ENCODE measurements at regions not wholly inside any gene's neighbourhood (a gene's known extent, or its start where the extent isn't known, plus 50 kb on each side); places are given as distances from the start of the nearest gene placed in this dataset.

DNA sequence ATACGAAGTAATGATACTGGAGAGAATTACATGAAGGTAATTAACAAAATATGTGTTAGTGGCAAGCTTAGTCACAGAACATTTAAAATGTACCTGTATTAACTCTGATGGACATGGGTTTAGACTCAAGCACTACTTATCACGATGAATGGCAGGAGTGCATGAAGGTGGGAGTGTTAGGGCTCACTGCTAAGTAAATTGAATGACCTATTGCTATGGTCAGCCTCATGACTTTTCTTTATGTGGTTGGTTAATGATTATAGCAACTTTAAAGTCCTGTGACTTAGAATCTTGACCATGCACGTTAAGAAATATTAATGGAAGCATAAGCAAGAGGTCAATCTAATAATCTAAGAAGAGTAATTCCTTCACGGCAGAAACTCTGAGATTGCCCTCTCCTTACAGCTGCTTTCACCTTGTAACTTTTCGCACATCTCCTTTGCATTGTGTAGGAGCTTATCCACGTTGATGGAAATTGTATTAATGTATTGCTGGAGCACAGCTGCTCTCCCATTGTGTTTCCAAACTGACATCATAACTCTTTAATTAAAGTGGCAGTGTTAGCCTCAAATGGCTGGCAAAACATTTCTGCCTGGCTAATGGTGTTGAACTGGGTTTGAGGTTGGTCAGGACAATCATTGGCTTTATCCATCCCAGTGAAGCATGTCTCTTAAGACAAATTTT lies 114.5 kb downstream of the RXFP2 start:
- in situ Hi-C loops (cut with HindIII; ENCODE audit: low pct_unique_long_range_greater_than_20kb, low sequenced_read_pairs), result no loop called here
- DNase-seq (ENCODE audit: low read depth), result peak; percentile 8

- DNase-seq (ENCODE audit: low read depth), result no peak
- in situ Hi-C loops (cut with HindIII; ENCODE audit: low pct_unique_long_range_greater_than_20kb, low sequenced_read_pairs), result no loop called here
These were observed 120.2 kb downstream of the RXFP2 start for GRCh38 chr13:31859571-31859970.

GRCh38 chr13:31860002-31860401 lies 120.7 kb downstream of the RXFP2 start:
- in situ Hi-C loops (cut with HindIII; ENCODE audit: low pct_unique_long_range_greater_than_20kb, low sequenced_read_pairs), result no loop called here
- no peak for DNase-seq (ENCODE audit: low read depth)

DNA sequence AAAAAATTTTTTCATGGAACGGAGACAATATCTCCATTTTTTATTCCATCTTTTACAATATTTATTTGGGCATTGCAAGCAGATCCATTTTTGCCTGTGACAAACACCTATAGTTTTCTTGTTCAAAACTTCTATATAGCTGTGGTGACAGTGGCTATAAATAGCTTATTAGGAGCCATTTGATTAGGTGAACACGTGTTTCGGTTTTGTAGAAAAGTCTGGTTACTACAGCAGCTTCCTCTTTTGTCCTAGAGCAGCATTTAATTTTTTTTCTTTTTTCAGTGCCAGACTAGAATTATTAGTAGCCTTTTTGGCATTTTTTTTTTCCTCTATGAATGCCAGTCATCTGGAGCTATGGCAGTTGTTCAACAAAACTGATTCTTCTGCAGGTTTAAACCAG lies 123.5 kb downstream of the RXFP2 start:
- no peak for DNase-seq (ENCODE audit: low read depth)
- in situ Hi-C loops (cut with HindIII; ENCODE audit: low pct_unique_long_range_greater_than_20kb, low sequenced_read_pairs), result no loop called here

DNA sequence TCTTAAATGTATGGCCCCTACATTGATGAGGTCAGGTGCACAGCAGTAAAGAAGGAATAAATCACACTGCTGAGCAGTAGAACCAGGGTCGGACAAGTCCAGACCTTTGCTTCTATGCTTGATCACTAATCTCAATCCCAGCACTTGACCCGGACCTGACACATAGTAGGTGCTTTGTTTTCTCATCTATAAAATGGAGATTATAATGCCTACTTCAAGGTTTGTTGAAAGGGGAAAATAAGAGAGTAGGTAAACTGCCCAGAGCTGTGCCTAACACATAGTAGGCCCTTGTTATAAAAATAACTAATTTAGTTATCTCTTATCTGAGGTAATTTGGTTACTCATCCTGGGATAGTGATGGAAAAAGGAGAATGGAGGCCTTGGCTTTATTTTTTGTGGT lies 125.0 kb downstream of the RXFP2 start:
- in situ Hi-C loops (cut with HindIII; ENCODE audit: low pct_unique_long_range_greater_than_20kb, low sequenced_read_pairs), result no loop called here
- DNase-seq (ENCODE audit: low read depth), result no peak

- no peak for DNase-seq (ENCODE audit: low read depth)
- in situ Hi-C loops (cut with HindIII; ENCODE audit: low pct_unique_long_range_greater_than_20kb, low sequenced_read_pairs), result no loop called here
These were observed 126.8 kb downstream of the RXFP2 start for GRCh38 chr13:31866099-31866498.

GRCh38 chr13:31867709-31868108 lies 128.4 kb downstream of the RXFP2 start:
- in situ Hi-C loops (cut with HindIII; ENCODE audit: low pct_unique_long_range_greater_than_20kb, low sequenced_read_pairs), result no loop called here
- no peak for DNase-seq (ENCODE audit: low read depth)

GRCh38 chr13:31869582-31869981 lies 130.3 kb downstream of the RXFP2 start:
- in situ Hi-C loops (cut with HindIII; ENCODE audit: low pct_unique_long_range_greater_than_20kb, low sequenced_read_pairs), result no loop called here
- no peak for DNase-seq (ENCODE audit: low read depth)

GRCh38 chr13:31870511-31870910 lies 131.2 kb downstream of the RXFP2 start:
- in situ Hi-C loops (cut with HindIII; ENCODE audit: low pct_unique_long_range_greater_than_20kb, low sequenced_read_pairs), result no loop called here
- no peak for DNase-seq (ENCODE audit: low read depth)

- no peak for DNase-seq (ENCODE audit: low read depth)
- in situ Hi-C loops (cut with HindIII; ENCODE audit: low pct_unique_long_range_greater_than_20kb, low sequenced_read_pairs), result no loop called here
These were observed 133.8 kb downstream of the RXFP2 start for GRCh38 chr13:31873145-31873544.

DNA sequence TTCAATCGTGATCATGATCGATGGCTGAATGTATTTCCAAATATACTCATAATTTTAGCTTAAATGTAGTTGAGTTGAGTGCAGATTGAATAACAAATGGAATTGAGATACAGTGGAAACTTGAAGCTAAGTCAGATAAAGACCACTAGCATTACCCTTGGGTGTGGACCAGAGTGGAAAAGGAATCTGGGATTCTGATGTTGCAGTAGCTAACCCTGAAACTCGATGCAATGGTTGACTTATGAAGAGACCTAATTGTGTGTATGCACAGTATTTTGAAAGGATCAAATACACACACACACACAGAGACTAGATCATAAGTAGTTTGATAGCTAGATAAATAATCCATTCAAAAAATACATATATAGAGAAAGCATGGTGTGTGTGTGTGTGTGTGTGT lies 135.8 kb downstream of the RXFP2 start:
- no peak for DNase-seq (ENCODE audit: low read depth)
- in situ Hi-C loops (cut with HindIII; ENCODE audit: low pct_unique_long_range_greater_than_20kb, low sequenced_read_pairs), result no loop called here

GRCh38 chr13:31878052-31878451 lies 138.7 kb downstream of the RXFP2 start:
- no peak for DNase-seq (ENCODE audit: low read depth)

GRCh38 chr13:31878495-31878894 lies 139.2 kb downstream of the RXFP2 start:
- no peak for DNase-seq (ENCODE audit: low read depth)
- in situ Hi-C loops (cut with HindIII; ENCODE audit: low pct_unique_long_range_greater_than_20kb, low sequenced_read_pairs), result no loop called here

More at GRCh38 chr13:31878052-31878451, 138.7 kb downstream of the RXFP2 start:
- in situ Hi-C loops (cut with HindIII; ENCODE audit: low pct_unique_long_range_greater_than_20kb, low sequenced_read_pairs), result no loop called here

GRCh38 chr13:31878955-31879354 lies 139.6 kb downstream of the RXFP2 start:
- DNase-seq (ENCODE audit: low read depth), result no peak
- in situ Hi-C loops (cut with HindIII; ENCODE audit: low pct_unique_long_range_greater_than_20kb, low sequenced_read_pairs), result no loop called here

DNA sequence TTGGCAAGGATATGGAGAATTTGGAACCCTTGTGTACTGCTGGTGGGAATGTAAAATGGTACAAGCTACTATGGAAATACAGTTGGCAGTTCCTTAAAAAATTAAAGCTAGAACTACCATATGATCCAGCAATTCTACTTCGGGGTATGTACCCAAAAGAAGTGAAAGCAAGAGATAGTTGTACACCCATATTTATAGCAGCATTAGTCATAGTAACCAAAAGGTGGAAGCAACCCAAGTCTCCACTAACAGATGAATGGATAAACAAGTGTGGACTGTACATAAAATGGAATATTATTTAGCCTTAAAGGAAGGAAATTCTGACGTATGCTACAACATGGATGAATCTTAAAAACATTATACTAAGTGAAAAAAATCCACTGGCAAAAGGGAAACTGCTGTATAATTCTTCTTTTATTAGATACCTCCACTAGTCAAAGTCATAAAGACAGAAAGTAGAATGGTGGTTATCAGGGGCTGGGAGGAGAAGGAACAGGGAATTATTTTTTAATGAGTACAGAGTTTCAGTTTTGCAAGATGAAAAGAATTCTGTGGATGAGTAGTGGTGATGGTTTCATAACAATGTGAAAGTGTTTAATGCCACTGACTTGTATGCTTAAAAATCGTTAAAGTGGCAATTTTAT lies 141.6 kb downstream of the RXFP2 start:
- in situ Hi-C loops (cut with HindIII; ENCODE audit: low pct_unique_long_range_greater_than_20kb, low sequenced_read_pairs), result no loop called here
- no peak for DNase-seq (ENCODE audit: low read depth)

DNA sequence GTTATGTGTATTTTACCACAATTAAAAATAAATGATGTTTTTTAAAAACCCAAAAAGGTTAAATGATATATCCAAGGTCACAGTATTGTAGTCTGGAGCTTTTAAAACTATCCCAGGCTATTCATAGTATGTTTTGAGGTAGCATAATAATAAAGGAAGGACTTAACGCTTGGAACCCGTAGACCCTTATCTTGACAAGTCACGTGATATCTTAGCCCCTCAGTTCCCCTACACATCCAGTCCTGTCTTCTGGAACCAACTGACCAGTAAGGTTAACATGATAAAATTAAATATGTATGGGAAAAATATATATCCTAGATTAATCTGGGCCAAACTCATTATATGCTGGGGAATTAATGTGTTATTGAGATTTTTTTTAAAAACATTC lies 142.2 kb downstream of the RXFP2 start:
- in situ Hi-C loops (cut with HindIII; ENCODE audit: low pct_unique_long_range_greater_than_20kb, low sequenced_read_pairs), result no loop called here
- DNase-seq (ENCODE audit: low read depth), result no peak

DNA sequence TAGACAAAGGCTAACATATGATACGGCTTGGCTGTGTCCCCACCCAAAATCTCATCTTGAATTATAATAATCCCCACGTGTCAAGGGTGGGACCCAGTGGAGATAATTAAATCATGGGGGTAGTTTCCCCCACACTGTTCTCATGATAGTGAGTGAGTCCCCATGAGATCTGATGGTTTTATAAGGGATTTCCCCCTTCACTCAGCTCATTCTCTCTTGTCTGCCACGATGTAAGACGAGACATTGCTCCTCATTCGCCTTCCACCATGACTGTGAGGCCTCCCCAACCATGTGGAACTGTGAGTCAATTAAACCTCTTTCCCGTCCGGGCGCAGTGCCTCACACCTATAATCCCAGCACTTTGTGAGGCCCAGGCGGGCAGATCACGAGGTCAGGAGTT lies 143.5 kb downstream of the RXFP2 start:
- DNase-seq (ENCODE audit: low read depth), result no peak
- in situ Hi-C loops (cut with HindIII; ENCODE audit: low pct_unique_long_range_greater_than_20kb, low sequenced_read_pairs), result no loop called here

DNA sequence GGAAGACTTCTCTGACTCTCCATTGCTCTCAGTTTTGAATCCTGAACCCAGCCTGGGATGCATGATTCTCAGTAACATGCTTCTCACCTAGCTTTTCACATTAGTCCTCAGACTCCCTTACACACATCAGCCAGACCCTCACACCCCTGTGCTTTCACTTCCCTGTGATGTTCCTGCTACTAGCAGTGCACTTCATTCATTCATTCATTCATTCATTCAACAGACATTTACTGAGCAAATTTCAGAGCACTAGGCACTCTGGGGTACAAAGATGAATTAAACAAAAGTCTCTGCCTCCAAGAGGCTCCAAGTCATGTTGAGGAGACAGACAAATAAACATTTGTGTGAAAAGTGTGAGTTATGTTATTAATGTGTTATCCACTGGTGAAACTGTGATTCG lies 145.2 kb downstream of the RXFP2 start:
- in situ Hi-C loops (cut with HindIII; ENCODE audit: low pct_unique_long_range_greater_than_20kb, low sequenced_read_pairs), result no loop called here
- no peak for DNase-seq (ENCODE audit: low read depth)

GRCh38 chr13:31885994-31886393 lies 145.6 kb upstream of the FRY start:
- no peak for DNase-seq (ENCODE audit: low read depth)

DNA sequence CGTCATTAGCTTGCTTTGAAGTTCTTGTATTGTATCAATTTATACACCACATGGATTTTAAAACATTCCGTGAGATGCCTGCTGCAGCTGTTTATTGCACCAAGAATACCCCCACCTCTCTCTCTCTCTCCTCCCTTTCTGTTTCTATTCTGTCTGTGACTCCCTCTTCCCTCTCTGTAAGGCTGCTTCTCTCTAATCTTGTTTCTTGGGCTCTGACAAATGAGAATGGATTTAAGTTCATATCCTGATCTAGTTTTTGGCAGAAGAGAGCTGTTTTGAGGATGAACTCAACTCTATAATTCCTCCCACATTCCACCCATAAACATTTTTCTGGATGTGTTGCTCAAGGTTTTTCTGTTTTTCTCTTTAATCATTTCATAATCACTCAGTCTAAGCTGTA lies 144.3 kb upstream of the FRY start:
- in situ Hi-C loops (cut with HindIII; ENCODE audit: low pct_unique_long_range_greater_than_20kb, low sequenced_read_pairs), result no loop called here
- DNase-seq (ENCODE audit: low read depth), result no peak

More at GRCh38 chr13:31885994-31886393, 145.6 kb upstream of the FRY start:
- in situ Hi-C loops (cut with HindIII; ENCODE audit: low pct_unique_long_range_greater_than_20kb, low sequenced_read_pairs), result no loop called here
